Lung (tissue), 11 donors: ENCODE measurements at regions not wholly inside any gene's neighbourhood (a gene's known extent, or its start where the extent isn't known, plus 50 kb on each side); places are given as distances from the start of the nearest gene placed in this dataset.

ENCODE experiments used
- ATAC-seq: fragments of 200-7000 bp; cut with Tn5 transposase; one replicate; pipeline ENCODE4 v1.9.1; 2020; ENCODE audit warnings: moderate number of reproducible peaks; ENCODE audit not compliant: insufficient read depth, low FRiP score
- DNase-seq, 3 donors: peaks; one replicate each; pipeline ENCODE4 v3.0.0-alpha.2; 2013 to 2017
- H3K27ac ChIP-seq, 2 donors: one replicate each; pipeline ENCODE4 v1.5.1; 2013; ENCODE audit warnings: mild to moderate bottlenecking in 2 of 2, moderate library complexity in 2 of 2, control low read depth in 1 of 2, inconsistent platforms in 1 of 2, low read depth in 1 of 2, low read length in 1 of 2
- H3K27me3 ChIP-seq, 3 donors: one replicate each; pipeline ENCODE4 v1.5.1; 2013; ENCODE audit warnings: low read length in 2 of 3; ENCODE audit not compliant: control insufficient read depth in 3 of 3, insufficient read depth in 3 of 3
- H3K36me3 ChIP-seq, 4 donors: one replicate each; pipeline ENCODE4 v1.5.1; 2013; ENCODE audit warnings: low read length in 4 of 4, mild to moderate bottlenecking in 1 of 4, moderate library complexity in 1 of 4; ENCODE audit not compliant: control insufficient read depth in 4 of 4, insufficient read depth in 4 of 4
- H3K4me1 ChIP-seq, 5 donors: one replicate each; pipeline ENCODE4 v1.5.1; 2013; ENCODE audit warnings: low read length in 5 of 5, mild to moderate bottlenecking in 2 of 5, moderate library complexity in 1 of 5; ENCODE audit not compliant: control insufficient read depth in 5 of 5, insufficient read depth in 5 of 5
- H3K4me3 ChIP-seq: one replicate; pipeline ENCODE4 v1.5.1; 2013; ENCODE audit warnings: mild to moderate bottlenecking, control low read depth, moderate library complexity
- H3K9ac ChIP-seq, 2 donors: one replicate each; pipeline ENCODE4 v1.5.1; 2013; ENCODE audit warnings: low read length in 2 of 2, control low read depth in 1 of 2; ENCODE audit not compliant: insufficient read depth in 1 of 2
- H3K9me3 ChIP-seq, 4 donors: one replicate each; pipeline ENCODE4 v1.5.1; 2013; ENCODE audit warnings: low read length in 3 of 4, mild to moderate bottlenecking in 1 of 4, moderate library complexity in 1 of 4; ENCODE audit not compliant: control insufficient read depth in 4 of 4, insufficient read depth in 3 of 4
- CTCF ChIP-seq: IDR thresholded peaks from 2 replicates; pipeline ENCODE4 v1.5.1; 2012; ENCODE audit warnings: mild to moderate bottlenecking; ENCODE audit errors: control extremely low read depth, extremely low read depth
- WGBS, 2 donors: extraction: QIAGEN DNeasy Blood & Tissue Kit; methylation state at CpG; one replicate each; pipeline ENCODE4 v1.1.7; 2013; 5-methylcytosine and 5-hydroxymethylcytosine counted together
- donor health status: control.
- donor health status: control.
- donor health status: Bipolar disorder and iron deficiency.
- donor health status: healthy.
- donor health status: DM: yes; HTN: yes; CAD: no.

- Histone ChIP-seq H3K27me3 (no peaks in the 10 kb centered on the region), H3K9me3 (peaks cover 0 to 11% (median 3%) of the 10 kb centered on the region in 4 donors), H3K36me3 (peaks cover 0 to 3% (median 0%) of the 10 kb centered on the region in 4 donors), H3K27ac (no peak overlapping the region), H3K9ac (no peak overlapping the region), H3K4me3 (no peak overlapping the region), H3K4me1 (no peaks in the 10 kb centered on the region)
- ATAC-seq (no peak), DNase-seq (peak in 1 of 3 donors; percentile 32)
- no peak for TF ChIP-seq CTCF
- 72 to 87% methylated on average over 4 of the region's 4 CpGs for WGBS, 2 donors
Observed at GRCh38 chr15:81924729-81925128, 121.1 kb downstream of the MEX3B start.

GRCh38 chr15:81923561-81924350 lies 122.1 kb downstream of the MEX3B start:
- no peaks in the 10 kb centered on the region for H3K27me3 ChIP-seq
- 75 to 83% methylated on average over 4 of the region's 4 CpGs for WGBS, 2 donors
- no peak overlapping the region for H3K4me3 ChIP-seq
- H3K36me3 ChIP-seq = peaks cover 0 to 3% (median 0%) of the 10 kb centered on the region in 4 donors
- no peaks in the 10 kb centered on the region for H3K4me1 ChIP-seq
- peaks cover 0 to 11% (median 7%) of the 10 kb centered on the region in 4 donors for H3K9me3 ChIP-seq
- ATAC-seq = no peak
- no peak for TF ChIP-seq CTCF
- no peak overlapping the region for H3K9ac ChIP-seq
- peak in 2 of 3 donors; percentile 47 to 53 for DNase-seq
- H3K27ac ChIP-seq = no peak overlapping the region

GRCh38 chr15:81922143-81922542 lies 123.7 kb downstream of the MEX3B start:
- no peak overlapping the region for H3K9ac ChIP-seq
- peaks cover 0 to 3% (median 0%) of the 10 kb centered on the region in 4 donors for H3K36me3 ChIP-seq
- DNase-seq (no peak), ATAC-seq (no peak)
- H3K9me3 ChIP-seq = peaks cover 0 to 14% (median 10%) of the 10 kb centered on the region in 4 donors
- H3K4me3 ChIP-seq = no peak overlapping the region
- no peaks in the 10 kb centered on the region for H3K27me3 ChIP-seq
- H3K4me1 ChIP-seq = no peaks in the 10 kb centered on the region
- no peak overlapping the region for H3K27ac ChIP-seq
- no peak for TF ChIP-seq CTCF
